ENCODE measurements at regions not wholly inside any gene's neighbourhood (a gene's known extent, or its start where the extent isn't known, plus 50 kb on each side); places are given as distances from the start of the nearest gene placed in this dataset.
A peak's percentile ranks its signal among the peaks of the same experiment; 100 is the strongest.

DNA sequence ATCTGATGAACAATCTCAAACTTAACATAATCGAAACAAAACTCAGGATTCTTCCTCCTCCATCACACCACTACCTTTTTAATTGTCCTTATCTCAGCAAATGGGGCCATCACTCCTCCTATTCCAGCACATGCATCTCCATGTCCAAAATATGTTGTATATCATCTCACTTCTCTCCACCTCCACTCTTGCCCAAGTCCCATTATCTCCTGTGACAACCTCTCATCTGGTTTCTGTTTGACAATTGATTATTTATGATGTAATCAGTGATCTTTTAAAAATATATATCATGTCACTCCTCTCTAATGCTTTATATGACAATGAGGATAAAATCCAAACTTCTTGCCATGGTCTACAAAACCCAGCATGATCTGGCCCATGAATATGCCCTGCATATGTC, 200.8 kb upstream of the HMGA2 start:
- Histone ChIP-seq H3K27me3 (ENCODE audit: control insufficient read depth in 2 of 2, insufficient read depth in 2 of 2, low read length in 2 of 2) (no peaks in the 10 kb centered on the region), H2AFZ (ENCODE audit: low read depth, low read length) (no peak overlapping the region), H3K4me1 (ENCODE audit: control insufficient read depth, extremely low read depth, insufficient read depth, low read length) (no peaks in the 10 kb centered on the region), H3K4me3 (replicated peaks in 1 of 3; ENCODE audit: insufficient read depth in 1 of 3, low read depth in 1 of 3, low read length in 3 of 3) (no peak overlapping the region), H3K9me1 (replicated peaks; ENCODE audit: control insufficient read depth, extremely low read depth, insufficient read depth, low read length) (no peaks in the 10 kb centered on the region), H3K4me2 (ENCODE audit: insufficient read depth, low read length) (no peak overlapping the region), H4K20me1 (replicated peaks; ENCODE audit: control insufficient read depth, extremely low read depth, insufficient read depth, low read length) (no peaks in the 10 kb centered on the region), H3K27ac (ENCODE audit: insufficient read depth, low read depth, low read length) (no peak overlapping the region), H3K9ac (replicated peaks; ENCODE audit: extremely low read depth, insufficient read depth, low read length) (no peak overlapping the region), H3K36me3 (ENCODE audit: control insufficient read depth in 2 of 2, extremely low read depth in 1 of 2, insufficient read depth in 2 of 2, low read length in 2 of 2) (no peaks in the 10 kb centered on the region), H3K9me3 (replicated peaks; ENCODE audit: control insufficient read depth, insufficient read depth, low read length) (no peaks in the 10 kb centered on the region), H3K79me2 (ENCODE audit: control insufficient read depth, insufficient read depth, low read length) (no peaks in the 10 kb centered on the region)
- intact Hi-C loops (cut with micrococcal nuclease) = no loop called here
- TF ChIP-seq MAX (IDR thresholded peaks at IDR 0.05; ENCODE audit: insufficient read depth, insufficient read length) = no peak
- TF ChIP-seq MYC (IDR thresholded peaks at IDR 0.05; ENCODE audit: low read depth, low read length) = no peak
- no peak for TF ChIP-seq GATA2 (IDR thresholded peaks at IDR 0.05; ENCODE audit: insufficient read depth, insufficient read length, low read depth, low read length)
- no peak for TF ChIP-seq FOS (IDR thresholded peaks at IDR 0.05; ENCODE audit: borderline replicate concordance, insufficient read depth, low read length)
- TF ChIP-seq EZH2 (IDR thresholded peaks at IDR 0.05; ENCODE audit: borderline replicate concordance, low read depth, low read length, severe bottlenecking) = no peak
- no peak for TF ChIP-seq JUN (IDR thresholded peaks at IDR 0.05; ENCODE audit: borderline replicate concordance, insufficient read depth, insufficient read length, low read depth)
- TF ChIP-seq POLR2A (IDR thresholded peaks at IDR 0.05; ENCODE audit: low read depth, low read length) = no peak
- TF ChIP-seq POLR2AphosphoS5 (IDR thresholded peaks at IDR 0.05; ENCODE audit: insufficient read depth, low read depth, low read length) = no peak
- FAIRE-seq (no peak), DNase-seq (ENCODE audit: low read depth, low spot score) (no peak)
- ChIA-PET CTCF (no interaction called here), POLR2A (no interaction called here)
- BruUV-seq (replicated peaks) = no TSS peak
- dilution Hi-C loops (cut with MboI; ENCODE audit: extremely low pct_ligation_motif_present, low sequenced_read_pairs) = no loop called here

- BruUV-seq (replicated peaks) = no TSS peak
- Histone ChIP-seq H3K9me1 (replicated peaks; ENCODE audit: control insufficient read depth, extremely low read depth, insufficient read depth, low read length) (no peaks in the 10 kb centered on the region), H3K27ac (ENCODE audit: insufficient read depth, low read depth, low read length) (no peak overlapping the region), H3K4me3 (replicated peaks in 1 of 3; ENCODE audit: insufficient read depth in 1 of 3, low read depth in 1 of 3, low read length in 3 of 3) (no peak overlapping the region), H3K79me2 (ENCODE audit: control insufficient read depth, insufficient read depth, low read length) (no peaks in the 10 kb centered on the region), H3K4me1 (ENCODE audit: control insufficient read depth, extremely low read depth, insufficient read depth, low read length) (no peaks in the 10 kb centered on the region), H3K27me3 (ENCODE audit: control insufficient read depth in 2 of 2, insufficient read depth in 2 of 2, low read length in 2 of 2) (no peaks in the 10 kb centered on the region), H4K20me1 (replicated peaks; ENCODE audit: control insufficient read depth, extremely low read depth, insufficient read depth, low read length) (no peaks in the 10 kb centered on the region), H2AFZ (ENCODE audit: low read depth, low read length) (no peak overlapping the region), H3K9ac (replicated peaks; ENCODE audit: extremely low read depth, insufficient read depth, low read length) (no peak overlapping the region), H3K9me3 (replicated peaks; ENCODE audit: control insufficient read depth, insufficient read depth, low read length) (no peaks in the 10 kb centered on the region), H3K4me2 (ENCODE audit: insufficient read depth, low read length) (no peak overlapping the region), H3K36me3 (ENCODE audit: control insufficient read depth in 2 of 2, extremely low read depth in 1 of 2, insufficient read depth in 2 of 2, low read length in 2 of 2) (no peaks in the 10 kb centered on the region)
- TF ChIP-seq FOS (IDR thresholded peaks at IDR 0.05; ENCODE audit: borderline replicate concordance, insufficient read depth, low read length) (no peak), POLR2AphosphoS5 (IDR thresholded peaks at IDR 0.05; ENCODE audit: insufficient read depth, low read depth, low read length) (no peak), MYC (IDR thresholded peaks at IDR 0.05; ENCODE audit: low read depth, low read length) (no peak), POLR2A (IDR thresholded peaks at IDR 0.05; ENCODE audit: low read depth, low read length) (no peak), CTCF (IDR thresholded peaks at IDR 0.05; ENCODE audit: extremely low read depth in 1 of 2, insufficient read depth in 1 of 2, low read depth in 1 of 2, low read length in 2 of 2) (no peak), JUN (IDR thresholded peaks at IDR 0.05; ENCODE audit: borderline replicate concordance, insufficient read depth, insufficient read length, low read depth) (no peak), MAX (IDR thresholded peaks at IDR 0.05; ENCODE audit: insufficient read depth, insufficient read length) (no peak), GATA2 (IDR thresholded peaks at IDR 0.05; ENCODE audit: insufficient read depth, insufficient read length, low read depth, low read length) (no peak), EZH2 (IDR thresholded peaks at IDR 0.05; ENCODE audit: borderline replicate concordance, low read depth, low read length, severe bottlenecking) (no peak)
- peak; percentile 42 for FAIRE-seq
- intact Hi-C loops (cut with micrococcal nuclease) (no loop called here), dilution Hi-C loops (cut with MboI; ENCODE audit: extremely low pct_ligation_motif_present, low sequenced_read_pairs) (no loop called here)
- ChIA-PET POLR2A (no interaction called here), CTCF (interaction anchor here (1.2 to 1.5 kb wide), 2 partner anchors 8 to 22 kb away, joined by 3 to 4 read pairs; no protein-coding TSS in a partner anchor)
- no peak for DNase-seq (ENCODE audit: low read depth, low spot score)
These were observed 199.7 kb upstream of the HMGA2 start for GRCh38 chr12:65624554-65625086.
